ENCODE measurements at regions not wholly inside any gene's neighbourhood (a gene's known extent, or its start where the extent isn't known, plus 50 kb on each side); places are given as distances from the start of the nearest gene placed in this dataset.

DNA sequence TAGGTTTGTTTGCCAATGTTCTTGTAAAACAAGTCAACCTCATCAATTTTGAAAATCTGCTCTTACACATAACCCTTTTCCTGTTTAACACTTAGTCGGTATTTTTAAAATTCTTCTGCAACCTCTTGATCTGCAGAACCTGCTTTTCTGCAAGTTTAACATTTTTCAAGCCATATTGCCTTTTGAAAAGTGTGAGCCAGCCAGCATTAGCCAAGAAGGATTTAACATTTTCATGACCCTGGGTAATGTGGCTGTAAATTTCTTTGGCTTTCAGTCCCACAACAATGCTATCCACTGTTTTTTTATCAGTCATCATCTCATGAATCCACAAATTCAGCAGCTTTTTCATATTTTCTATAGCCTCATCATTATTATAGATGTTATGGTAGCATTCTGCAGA lies 956.5 kb downstream of the FAT4 start:
- TF ChIP-seq, protein P1, sequence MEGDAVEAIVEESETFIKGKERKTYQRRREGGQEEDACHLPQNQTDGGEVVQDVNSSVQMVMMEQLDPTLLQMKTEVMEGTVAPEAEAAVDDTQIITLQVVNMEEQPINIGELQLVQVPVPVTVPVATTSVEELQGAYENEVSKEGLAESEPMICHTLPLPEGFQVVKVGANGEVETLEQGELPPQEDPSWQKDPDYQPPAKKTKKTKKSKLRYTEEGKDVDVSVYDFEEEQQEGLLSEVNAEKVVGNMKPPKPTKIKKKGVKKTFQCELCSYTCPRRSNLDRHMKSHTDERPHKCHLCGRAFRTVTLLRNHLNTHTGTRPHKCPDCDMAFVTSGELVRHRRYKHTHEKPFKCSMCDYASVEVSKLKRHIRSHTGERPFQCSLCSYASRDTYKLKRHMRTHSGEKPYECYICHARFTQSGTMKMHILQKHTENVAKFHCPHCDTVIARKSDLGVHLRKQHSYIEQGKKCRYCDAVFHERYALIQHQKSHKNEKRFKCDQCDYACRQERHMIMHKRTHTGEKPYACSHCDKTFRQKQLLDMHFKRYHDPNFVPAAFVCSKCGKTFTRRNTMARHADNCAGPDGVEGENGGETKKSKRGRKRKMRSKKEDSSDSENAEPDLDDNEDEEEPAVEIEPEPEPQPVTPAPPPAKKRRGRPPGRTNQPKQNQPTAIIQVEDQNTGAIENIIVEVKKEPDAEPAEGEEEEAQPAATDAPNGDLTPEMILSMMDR (IDR thresholded peaks at IDR 0.05; ENCODE audit: low read depth, low read length): no peak
- TF ChIP-seq EZH2phosphoT487 (IDR thresholded peaks at IDR 0.05; ENCODE audit: low read depth): no peak
